IMR-90 (cell line): ENCODE measurements at regions not wholly inside any gene's neighbourhood (a gene's known extent, or its start where the extent isn't known, plus 50 kb on each side); places are given as distances from the start of the nearest gene placed in this dataset.

Experiments used
- CEBPB ChIP-seq: IDR thresholded peaks from 2 replicates; pipeline ENCODE4 v1.6.1; 2012; ENCODE audit warnings: low read depth, low read length, improper control_type of control experiment
- CTCF ChIP-seq: conservative IDR thresholded peaks from 2 replicates; pipeline ENCODE4 v1.5.1; 2012; ENCODE audit warnings: mild to moderate bottlenecking, low read depth, low read length, improper control_type of control experiment
- RAD21 ChIP-seq: IDR thresholded peaks from 2 replicates; pipeline ENCODE4 v1.6.1; 2012; ENCODE audit warnings: low read length, improper control_type of control experiment
- RCOR1 ChIP-seq: IDR thresholded peaks from 2 replicates; pipeline ENCODE4 v1.6.1; 2012; ENCODE audit warnings: mild to moderate bottlenecking, low read length, improper control_type of control experiment; ENCODE audit not compliant: insufficient replicate concordance

- TF ChIP-seq RAD21: no peak
- no peak for TF ChIP-seq CTCF
- no peak for TF ChIP-seq CEBPB
- no peak for TF ChIP-seq RCOR1
Observed at GRCh38 chr2:118689033-118689432, 158.4 kb downstream of the EN1 start.
